WERI-Rb-1 (cell line): ENCODE measurements at regions not wholly inside any gene's neighbourhood (a gene's known extent, or its start where the extent isn't known, plus 50 kb on each side); places are given as distances from the start of the nearest gene placed in this dataset.

Experiments used
- DNase-seq: peaks from one replicate; pipeline ENCODE4 v3.0.0-alpha.2; 2020
- H3K27ac ChIP-seq: fragments of 250-450 bp; sonication (Bioruptor Pico); 2 replicates; pipeline ENCODE4 v1.5.1; 2020; ENCODE audit warnings: mild to moderate bottlenecking, moderate library complexity
- H3K27me3 ChIP-seq: fragments of 250-450 bp; sonication (Bioruptor Pico); 2 replicates; pipeline ENCODE4 v1.5.1; 2021; ENCODE audit warnings: mild to moderate bottlenecking, low read depth, moderate library complexity; ENCODE audit not compliant: insufficient read depth, severe bottlenecking
- H3K36me3 ChIP-seq: fragments of 250-450 bp; sonication (Bioruptor Pico); 2 replicates; pipeline ENCODE4 v1.5.1; 2020; ENCODE audit warnings: mild to moderate bottlenecking, moderate library complexity
- H3K4me3 ChIP-seq: 2 replicates; pipeline ENCODE4 v1.5.1; 2011; ENCODE audit warnings: low read depth, mild to moderate bottlenecking, control low read depth, low read length
- H3K9me3 ChIP-seq: fragments of 250-450 bp; sonication (Bioruptor Pico); 2 replicates; pipeline ENCODE4 v1.5.1; 2021; ENCODE audit warnings: mild to moderate bottlenecking, moderate library complexity; ENCODE audit not compliant: severe bottlenecking
- CTCF ChIP-seq: IDR thresholded peaks from 2 replicates; pipeline ENCODE4 v1.5.1; 2011; ENCODE audit warnings: low read depth, mild to moderate bottlenecking, control low read depth, inconsistent platforms, low read length

- H3K4me3 ChIP-seq: no peak overlapping the region
- no peak overlapping the region for H3K27ac ChIP-seq
- peaks cover 4% of the 10 kb centered on the region for H3K9me3 ChIP-seq
- H3K36me3 ChIP-seq: no peaks in the 10 kb centered on the region
- no peaks in the 10 kb centered on the region for H3K27me3 ChIP-seq
- TF ChIP-seq CTCF: no peak
- no peak for DNase-seq
These were observed 175.0 kb upstream of the PRDM1 start for GRCh38 chr6:105911106-105911629.

DNA sequence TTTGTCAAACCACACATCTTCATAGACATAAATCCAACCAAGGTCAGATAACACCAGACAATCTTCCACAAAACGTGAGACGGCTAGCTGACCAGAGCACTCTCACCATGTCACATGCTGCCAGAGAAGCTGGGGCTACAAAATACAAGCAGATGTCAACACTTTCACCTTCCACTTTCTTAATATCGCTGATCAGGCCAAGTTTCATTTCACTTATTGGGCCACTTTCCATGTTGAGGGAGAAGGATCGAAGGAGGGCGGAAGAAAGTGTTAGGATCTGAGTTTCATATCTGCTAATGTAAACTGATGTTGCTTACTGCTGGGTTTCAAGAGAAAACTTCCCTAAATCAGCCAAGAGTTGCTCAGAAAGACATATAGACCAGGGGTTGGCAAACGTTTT is 177.0 kb upstream of the PRDM1 start:
- H3K36me3 ChIP-seq: no peaks in the 10 kb centered on the region
- no peaks in the 10 kb centered on the region for H3K27me3 ChIP-seq
- H3K9me3 ChIP-seq: peaks cover 4% of the 10 kb centered on the region
- H3K27ac ChIP-seq: no peak overlapping the region; the same call in 1 of the 2 replicates
- TF ChIP-seq CTCF: no peak
- DNase-seq: no peak
- H3K4me3 ChIP-seq: no peak overlapping the region

- Histone ChIP-seq H3K27ac (peak overlapping the region; percentile 61), H3K4me3 (no peak overlapping the region), H3K27me3 (no peaks in the 10 kb centered on the region), H3K36me3 (no peaks in the 10 kb centered on the region), H3K9me3 (peaks cover 4% of the 10 kb centered on the region)
- no peak for TF ChIP-seq CTCF
- DNase-seq: peak; percentile 71
These were observed 178.1 kb upstream of the PRDM1 start for GRCh38 chr6:105907991-105908390.

DNA sequence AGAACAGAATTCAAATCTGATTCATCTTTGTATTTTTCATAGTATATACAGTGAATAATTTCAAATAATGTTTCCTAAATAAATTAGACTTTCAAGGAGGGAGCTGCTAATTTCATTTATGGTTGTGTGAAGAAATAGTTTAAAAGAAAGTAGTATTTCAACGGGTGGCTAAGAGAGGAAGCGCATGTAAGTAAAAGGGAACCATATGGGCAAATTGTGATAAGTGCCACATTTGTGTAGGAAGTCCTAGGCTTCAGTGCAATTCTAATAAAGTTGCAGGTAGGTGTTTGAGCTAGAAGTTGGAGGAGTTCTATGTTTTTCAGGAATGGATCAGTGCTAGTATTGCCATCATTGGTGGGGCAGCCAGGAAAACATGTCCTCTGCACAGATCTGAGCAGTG is 178.8 kb upstream of the PRDM1 start:
- no peaks in the 10 kb centered on the region for H3K27me3 ChIP-seq
- H3K36me3 ChIP-seq: no peaks in the 10 kb centered on the region
- peaks cover 4% of the 10 kb centered on the region for H3K9me3 ChIP-seq
- no peak for TF ChIP-seq CTCF
- no peak for DNase-seq
- H3K27ac ChIP-seq: peak overlapping the region; percentile 61
- H3K4me3 ChIP-seq: no peak overlapping the region

- DNase-seq: peak; percentile 31
- Histone ChIP-seq H3K9me3 (peaks cover 2% of the 10 kb centered on the region), H3K27me3 (no peaks in the 10 kb centered on the region), H3K4me3 (no peak overlapping the region), H3K27ac (peak overlapping the region; percentile 88), H3K36me3 (no peaks in the 10 kb centered on the region)
- no peak for TF ChIP-seq CTCF
These were observed 183.6 kb upstream of the PRDM1 start for GRCh38 chr6:105902401-105903031.

DNA sequence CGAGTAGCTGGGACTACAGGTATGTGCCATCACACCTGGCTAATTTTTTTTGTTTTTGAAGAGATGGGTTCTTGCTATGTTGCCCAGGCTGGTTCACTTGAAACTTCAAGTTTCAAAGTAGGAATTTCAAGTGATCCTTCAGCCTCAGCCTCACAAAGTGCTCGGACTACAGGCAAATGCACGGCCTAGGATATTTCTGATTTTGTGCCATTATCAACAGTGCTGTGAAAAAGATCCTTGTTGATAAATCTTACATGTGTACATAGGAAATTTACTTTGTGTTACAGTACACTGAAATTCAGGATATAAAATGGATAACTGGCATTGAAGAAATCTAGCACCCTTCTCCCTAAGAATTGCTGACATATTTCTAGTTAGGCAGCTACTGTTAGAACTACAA is 184.6 kb upstream of the PRDM1 start:
- Histone ChIP-seq H3K36me3 (no peaks in the 10 kb centered on the region), H3K27ac (peak overlapping the region; percentile 88), H3K9me3 (peaks cover 2% of the 10 kb centered on the region), H3K4me3 (no peak overlapping the region), H3K27me3 (no peaks in the 10 kb centered on the region)
- no peak for DNase-seq
- no peak for TF ChIP-seq CTCF
